Caco-2 (cell line): ENCODE measurements at regions not wholly inside any gene's neighbourhood (a gene's known extent, or its start where the extent isn't known, plus 50 kb on each side); places are given as distances from the start of the nearest gene placed in this dataset.
"Not testable (repeated sequence)": the region's sequence is repeated elsewhere in the genome, so short reads cannot be mapped to it uniquely, and the experiment has no call there.

Source experiments
- BruUV-seq: library from RNA; stranded (reverse); fragments of 400-500 nt; replicated peaks from 2 replicates; lab custom pipeline; 2021; lab: Mats Ljungman, UMichigan
- CTCF ChIA-PET: fragments of 300-600 bp; sonication (Branson Sonifier 250); formaldehyde crosslinking; loops from one replicate; lab custom pipeline; 2022; ENCODE audit warnings: antibody characterized with exemption; lab: Charles Lee
- POLR2A ChIA-PET: fragments of 300-600 bp; sonication (Branson Sonifier 250); formaldehyde crosslinking; loops from one replicate; lab custom pipeline; 2022; ENCODE audit warnings: antibody characterized with exemption; lab: Charles Lee
- DNase-seq, 2 experiments: peaks; one replicate each; pipeline versions ENCODE4 v3.0.0 to v3.0.0-alpha.2; 2020 to 2022
- H3K27me3 ChIP-seq: replicated peaks from 2 replicates; pipeline ENCODE4 v1.6.0; 2011; ENCODE audit warnings: low read length; ENCODE audit not compliant: control insufficient read depth, insufficient read depth
- H3K36me3 ChIP-seq: 2 replicates; pipeline ENCODE4 v1.5.1; 2011; ENCODE audit warnings: low read length; ENCODE audit not compliant: control insufficient read depth, insufficient read depth
- H3K4me1 ChIP-seq: fragments of 250-450 bp; sonication (Bioruptor Pico); 2 replicates; pipeline ENCODE4 v1.5.1; 2020; ENCODE audit warnings: mild to moderate bottlenecking
- H3K4me3 ChIP-seq: 2 replicates; pipeline ENCODE4 v1.5.1; 2011; ENCODE audit warnings: low read depth, mild to moderate bottlenecking, control low read depth, low read length
- H3K9me3 ChIP-seq: fragments of 250-450 bp; sonication (Bioruptor Pico); 2 replicates; pipeline ENCODE4 v1.5.1; 2020; ENCODE audit warnings: mild to moderate bottlenecking, moderate library complexity
- H3K27ac Mint-ChIP-seq: one replicate; pipeline ENCODE4 v1.8.0; 2022; ENCODE audit warnings: mixed read lengths; ENCODE audit not compliant: unreplicated experiment
- H3K27me3 Mint-ChIP-seq: one replicate; pipeline ENCODE4 v1.8.0; 2022; ENCODE audit warnings: mixed read lengths; ENCODE audit not compliant: insufficient read depth, unreplicated experiment
- H3K36me3 Mint-ChIP-seq: one replicate; pipeline ENCODE4 v1.8.0; 2022; ENCODE audit warnings: mild to moderate bottlenecking, mixed read lengths; ENCODE audit not compliant: insufficient read depth, unreplicated experiment
- H3K4me1 Mint-ChIP-seq: one replicate; pipeline ENCODE4 v1.8.0; 2022; ENCODE audit warnings: low read depth, mixed read lengths; ENCODE audit not compliant: unreplicated experiment
- H3K4me3 Mint-ChIP-seq: one replicate; pipeline ENCODE4 v1.8.0; 2022; ENCODE audit warnings: mild to moderate bottlenecking, moderate library complexity, mixed read lengths; ENCODE audit not compliant: unreplicated experiment
- H3K9me3 Mint-ChIP-seq: one replicate; pipeline ENCODE4 v1.8.0; 2022; ENCODE audit warnings: mixed read lengths; ENCODE audit not compliant: unreplicated experiment
- intact Hi-C: fragments of 100-400 bp; cut with micrococcal nuclease; formaldehyde crosslinking; loops from one replicate; pipeline ENCODE4 v1.10.0; 2022; ENCODE audit not compliant: unreplicated experiment
- TF ChIP-seq, protein P1 (sequence below), 2 experiments: fragments of 200-600 bp in 1 of 2; IDR thresholded peaks; 1 replicate in 1 of 2; 2 replicates in 1 of 2; pipeline versions ENCODE4 v1.5.1 to v1.8.0; 2011 to 2022; ENCODE audit warnings: antibody characterized with exemption in 1 of 2, control low read depth in 1 of 2, inconsistent platforms in 1 of 2, low read depth in 1 of 2, low read length in 1 of 2, mild to moderate bottlenecking in 1 of 2, moderate library complexity in 1 of 2; ENCODE audit not compliant: insufficient read depth in 1 of 2, severe bottlenecking in 1 of 2, unreplicated experiment in 1 of 2

DNA sequence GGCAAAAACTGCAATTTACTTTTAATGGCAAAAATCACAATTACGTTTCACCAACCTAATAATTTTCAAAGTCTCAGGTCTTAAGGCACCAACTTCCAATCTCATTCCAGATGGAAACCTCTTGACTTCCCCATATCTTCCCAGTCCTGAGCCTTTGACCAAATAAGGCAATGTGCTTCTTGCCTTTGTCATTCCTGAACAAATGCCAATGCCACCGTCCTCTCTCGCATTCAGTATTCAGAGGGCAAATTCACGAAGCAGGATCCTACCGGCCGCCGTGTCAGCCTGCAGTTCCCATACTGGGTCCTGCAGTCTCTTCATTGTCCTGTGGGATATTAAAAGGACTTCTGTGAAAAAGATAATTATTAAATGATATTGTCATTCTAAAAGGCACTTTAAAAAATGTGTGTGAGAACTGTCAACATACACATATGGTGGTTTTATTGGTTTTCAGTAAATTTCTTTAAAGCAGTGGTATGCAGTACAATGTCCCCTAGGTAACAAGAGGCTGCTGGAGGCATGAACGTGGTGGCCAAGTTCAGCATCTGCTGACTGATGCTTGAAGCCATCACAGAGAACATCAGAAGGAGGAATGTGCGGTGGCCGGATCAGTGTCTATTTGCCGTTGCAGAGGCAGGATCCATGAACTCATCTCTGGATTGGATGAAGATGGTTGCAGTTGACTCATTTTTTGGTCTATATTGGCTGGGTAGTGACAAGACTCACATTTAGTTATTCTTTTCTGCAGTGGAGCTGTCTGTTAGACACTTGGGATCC is 101.4 kb upstream of the IRX4 start:
- Histone ChIP-seq H3K9me3 (0 out of 2 replicates have a peak, but pooled peaks cover 2% of the 10 kb centered on the region), H3K27me3 (no peaks in the 10 kb centered on the region; the same call in 1 of the 2 replicates), H3K4me1 (no peaks in the 10 kb centered on the region), H3K4me3 (no peak overlapping the region), H3K36me3 (no peaks in the 10 kb centered on the region)
- CTCF ChIA-PET: interaction anchor here (0.5 kb wide), 1 partner anchor 49 kb away, joined by 3 read pairs; no protein-coding TSS in a partner anchor
- H3K27me3 Mint-ChIP-seq: peaks cover 11% of the 10 kb centered on the region
- no peaks in the 10 kb centered on the region for H3K9me3 Mint-ChIP-seq
- H3K4me3 Mint-ChIP-seq: no peak overlapping the region
- POLR2A ChIA-PET: no interaction called here
- no peaks in the 10 kb centered on the region for H3K4me1 Mint-ChIP-seq
- no TSS peak for BruUV-seq
- no peak overlapping the region for H3K27ac Mint-ChIP-seq
- H3K36me3 Mint-ChIP-seq: no peaks in the 10 kb centered on the region
- DNase-seq: no peak
- TF ChIP-seq, protein P1, sequence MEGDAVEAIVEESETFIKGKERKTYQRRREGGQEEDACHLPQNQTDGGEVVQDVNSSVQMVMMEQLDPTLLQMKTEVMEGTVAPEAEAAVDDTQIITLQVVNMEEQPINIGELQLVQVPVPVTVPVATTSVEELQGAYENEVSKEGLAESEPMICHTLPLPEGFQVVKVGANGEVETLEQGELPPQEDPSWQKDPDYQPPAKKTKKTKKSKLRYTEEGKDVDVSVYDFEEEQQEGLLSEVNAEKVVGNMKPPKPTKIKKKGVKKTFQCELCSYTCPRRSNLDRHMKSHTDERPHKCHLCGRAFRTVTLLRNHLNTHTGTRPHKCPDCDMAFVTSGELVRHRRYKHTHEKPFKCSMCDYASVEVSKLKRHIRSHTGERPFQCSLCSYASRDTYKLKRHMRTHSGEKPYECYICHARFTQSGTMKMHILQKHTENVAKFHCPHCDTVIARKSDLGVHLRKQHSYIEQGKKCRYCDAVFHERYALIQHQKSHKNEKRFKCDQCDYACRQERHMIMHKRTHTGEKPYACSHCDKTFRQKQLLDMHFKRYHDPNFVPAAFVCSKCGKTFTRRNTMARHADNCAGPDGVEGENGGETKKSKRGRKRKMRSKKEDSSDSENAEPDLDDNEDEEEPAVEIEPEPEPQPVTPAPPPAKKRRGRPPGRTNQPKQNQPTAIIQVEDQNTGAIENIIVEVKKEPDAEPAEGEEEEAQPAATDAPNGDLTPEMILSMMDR (IDR thresholded peaks at IDR 0.05; ENCODE audit: insufficient read depth in 1 of 2, low read depth in 1 of 2, low read length in 1 of 2, severe bottlenecking in 1 of 2, unreplicated experiment in 1 of 2): no peak
- intact Hi-C loops: no loop called here

DNA sequence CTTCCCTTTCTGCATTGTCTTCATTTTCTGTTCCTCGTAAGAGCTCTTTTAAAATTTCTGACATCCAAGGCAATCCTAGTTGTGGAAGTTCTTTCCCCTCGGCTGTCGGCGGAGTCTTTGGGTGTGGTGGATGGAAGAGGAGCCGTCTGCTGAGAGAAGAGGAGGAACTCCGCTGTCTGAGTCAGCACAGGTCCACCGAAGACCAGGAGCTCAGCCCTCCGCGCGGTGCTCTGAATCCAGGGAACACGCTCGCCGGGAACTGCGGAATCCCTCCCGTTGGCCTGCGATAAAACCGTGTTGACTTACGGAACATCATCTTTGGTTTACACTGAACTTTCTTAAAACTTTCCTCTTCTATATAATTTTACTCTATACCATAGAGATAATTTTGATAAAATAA is 100.7 kb upstream of the IRX4 start:
- Histone ChIP-seq H3K4me3 (no peak overlapping the region), H3K36me3 (no peaks in the 10 kb centered on the region), H3K9me3 (0 out of 2 replicates have a peak, but pooled peaks cover under 1% of the 10 kb centered on the region), H3K27me3 (no peaks in the 10 kb centered on the region; the same call in 1 of the 2 replicates), H3K4me1 (no peaks in the 10 kb centered on the region)
- H3K36me3 Mint-ChIP-seq: no peaks in the 10 kb centered on the region
- H3K4me1 Mint-ChIP-seq: no peaks in the 10 kb centered on the region
- peaks cover 14% of the 10 kb centered on the region for H3K27me3 Mint-ChIP-seq
- POLR2A ChIA-PET: no interaction called here
- no peak for DNase-seq
- no peak overlapping the region for H3K4me3 Mint-ChIP-seq
- intact Hi-C loops: no loop called here
- no peak overlapping the region for H3K27ac Mint-ChIP-seq
- TF ChIP-seq, protein P1 (IDR thresholded peaks at IDR 0.05; ENCODE audit: insufficient read depth in 1 of 2, low read depth in 1 of 2, low read length in 1 of 2, severe bottlenecking in 1 of 2, unreplicated experiment in 1 of 2): no peak
- no TSS peak for BruUV-seq
- CTCF ChIA-PET: no interaction called here
- H3K9me3 Mint-ChIP-seq: no peaks in the 10 kb centered on the region

DNA sequence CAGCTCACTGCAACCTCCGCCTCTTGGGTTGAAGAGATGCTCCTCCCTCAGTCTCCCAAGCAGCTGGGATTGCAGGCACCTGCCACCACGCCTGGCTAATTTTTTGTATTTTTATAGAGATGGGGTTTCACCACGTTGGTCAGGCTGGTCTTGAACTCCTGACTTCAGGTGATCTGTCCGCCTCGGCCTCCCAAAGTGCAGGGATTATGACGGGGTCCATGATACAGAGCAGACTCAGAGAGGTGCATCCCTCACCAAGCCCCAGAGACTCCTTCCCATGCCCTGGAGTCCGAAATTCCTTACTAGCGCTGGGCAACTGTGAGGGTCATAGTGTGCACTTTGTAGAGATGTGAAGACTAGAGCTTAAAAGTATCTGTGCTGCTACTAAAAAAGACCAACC is 99.8 kb upstream of the IRX4 start:
- peaks cover 14% of the 10 kb centered on the region for H3K27me3 Mint-ChIP-seq
- BruUV-seq, H3K27me3 ChIP-seq, CTCF ChIA-PET, H3K4me3 Mint-ChIP-seq, H3K4me3 ChIP-seq, intact Hi-C loops, DNase-seq, H3K36me3 Mint-ChIP-seq, H3K4me1 Mint-ChIP-seq, H3K4me1 ChIP-seq, H3K36me3 ChIP-seq, POLR2A ChIA-PET, H3K9me3 ChIP-seq, H3K27ac Mint-ChIP-seq, H3K9me3 Mint-ChIP-seq: not testable (repeated sequence)
